SJCRH30 (cell line): ENCODE measurements at regions not wholly inside any gene's neighbourhood (a gene's known extent, or its start where the extent isn't known, plus 50 kb on each side); places are given as distances from the start of the nearest gene placed in this dataset.

Experiments
- DNase-seq, 2 experiments: peaks; one replicate each; pipeline ENCODE4 v3.0.0-alpha.2; 2015 to 2020
- H3K27ac ChIP-seq: fragments of 250-450 bp; sonication (Bioruptor Pico); 2 replicates; pipeline ENCODE4 v1.5.1; 2020; ENCODE audit warnings: mild to moderate bottlenecking, moderate library complexity
- H3K27me3 ChIP-seq: fragments of 250-450 bp; sonication (Bioruptor Pico); 2 replicates; pipeline ENCODE4 v1.5.1; 2020; ENCODE audit warnings: mild to moderate bottlenecking, moderate library complexity
- H3K36me3 ChIP-seq: fragments of 250-450 bp; sonication (Bioruptor Pico); 2 replicates; pipeline ENCODE4 v1.5.1; 2020; ENCODE audit warnings: mild to moderate bottlenecking, moderate library complexity
- H3K4me1 ChIP-seq: fragments of 250-450 bp; sonication (Bioruptor Pico); 2 replicates; pipeline ENCODE4 v1.5.1; 2020; ENCODE audit warnings: mild to moderate bottlenecking, moderate library complexity
- H3K4me3 ChIP-seq: fragments of 250-450 bp; sonication (Bioruptor Pico); 2 replicates; pipeline ENCODE4 v1.5.1; 2020; ENCODE audit warnings: mild to moderate bottlenecking, moderate library complexity
- H3K9me3 ChIP-seq: fragments of 250-450 bp; sonication (Bioruptor Pico); replicated peaks from 2 replicates; pipeline ENCODE4 v1.5.1; 2020; ENCODE audit warnings: mild to moderate bottlenecking, moderate library complexity

DNA sequence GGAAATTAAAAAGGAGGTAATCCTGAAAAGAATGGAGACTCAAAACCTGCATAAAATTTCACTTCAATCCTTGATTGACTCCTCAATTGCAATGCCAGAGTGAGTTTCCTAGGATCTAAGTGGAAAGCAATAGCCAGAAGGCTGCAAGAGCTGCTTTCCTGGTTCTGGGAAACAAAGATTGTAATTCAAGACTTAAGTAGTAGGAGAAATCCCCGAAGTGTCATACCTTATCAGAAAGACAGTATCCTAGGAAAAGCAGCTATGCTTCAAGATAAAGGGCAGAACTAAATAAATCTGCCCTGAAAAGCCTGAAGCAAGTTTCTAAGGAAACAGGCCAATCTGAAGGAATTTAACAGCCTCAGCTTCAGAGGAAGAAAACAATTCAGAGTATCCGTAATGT, 390.2 kb downstream of the DSC3 start:
- H3K36me3 ChIP-seq, result no peaks in the 10 kb centered on the region
- no peak overlapping the region for H3K4me3 ChIP-seq
- DNase-seq, result no peak
- H3K27ac ChIP-seq, result no peak overlapping the region
- no peaks in the 10 kb centered on the region for H3K27me3 ChIP-seq
- H3K4me1 ChIP-seq, result no peaks in the 10 kb centered on the region
- no peaks in the 10 kb centered on the region for H3K9me3 ChIP-seq

- Histone ChIP-seq H3K27me3 (no peaks in the 10 kb centered on the region), H3K36me3 (no peaks in the 10 kb centered on the region), H3K9me3 (no peaks in the 10 kb centered on the region), H3K4me1 (no peaks in the 10 kb centered on the region), H3K27ac (no peak overlapping the region), H3K4me3 (no peak overlapping the region)
- DNase-seq, result no peak
Measured at GRCh38 chr18:30650499-30650898, 392.0 kb downstream of the DSC3 start.

- Histone ChIP-seq H3K27ac (no peak overlapping the region), H3K27me3 (no peaks in the 10 kb centered on the region), H3K36me3 (no peaks in the 10 kb centered on the region)
Measured at GRCh38 chr18:30644158-30644557, 398.4 kb downstream of the DSC3 start.

DNA sequence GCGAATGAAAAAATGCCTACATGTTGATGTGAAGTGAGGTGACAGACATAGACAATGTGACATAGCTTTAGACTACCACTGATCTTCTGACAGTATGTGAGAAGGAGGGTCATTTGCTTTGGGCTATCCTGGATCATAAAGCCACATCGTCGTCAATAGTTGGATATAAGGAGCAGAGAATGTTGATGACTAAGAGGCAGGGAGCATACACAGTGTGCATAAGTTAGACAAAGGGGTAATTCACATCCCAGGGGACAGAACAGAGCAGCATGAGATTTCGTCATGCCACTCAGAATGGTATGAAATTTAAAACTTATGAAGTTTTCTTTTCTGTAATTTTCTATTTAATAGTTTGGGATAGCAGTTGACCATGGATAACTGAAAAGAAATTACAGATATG, 403.2 kb downstream of the DSC3 start:
- Histone ChIP-seq H3K4me1 (no peaks in the 10 kb centered on the region), H3K27ac (no peak overlapping the region)
- DNase-seq, result no peak

More at GRCh38 chr18:30644158-30644557, 398.4 kb downstream of the DSC3 start:
- Histone ChIP-seq H3K4me3 (no peak overlapping the region), H3K4me1 (no peaks in the 10 kb centered on the region), H3K9me3 (no peaks in the 10 kb centered on the region)
- no peak for DNase-seq

DNA sequence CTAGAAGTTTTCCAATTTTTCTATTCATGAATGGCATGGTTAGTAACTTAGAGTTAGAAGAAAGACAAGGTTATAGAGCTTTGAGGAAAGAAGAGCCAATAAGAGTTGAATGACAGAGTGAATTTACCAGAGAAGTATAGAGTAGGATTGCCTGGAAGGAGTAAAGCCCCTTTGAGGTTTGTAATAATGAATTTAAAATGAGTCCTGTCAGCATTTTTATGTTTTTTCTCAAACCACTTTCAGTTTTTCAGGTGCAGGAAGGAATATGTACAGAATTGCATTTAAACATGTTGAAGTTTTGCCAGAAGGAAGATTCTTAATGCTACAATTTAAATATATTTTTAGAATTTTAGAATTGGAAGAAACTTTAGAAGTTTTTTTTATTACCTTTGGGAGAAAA, 408.3 kb downstream of the DSC3 start:
- H3K9me3 ChIP-seq, result no peaks in the 10 kb centered on the region
- H3K4me3 ChIP-seq, result no peak overlapping the region
- no peaks in the 10 kb centered on the region for H3K36me3 ChIP-seq
- no peak for DNase-seq
- no peak overlapping the region for H3K27ac ChIP-seq
- H3K27me3 ChIP-seq, result no peaks in the 10 kb centered on the region
- no peaks in the 10 kb centered on the region for H3K4me1 ChIP-seq

More for the DNA sequence above, 403.2 kb downstream of the DSC3 start:
- no peaks in the 10 kb centered on the region for H3K27me3 ChIP-seq
- H3K36me3 ChIP-seq, result no peaks in the 10 kb centered on the region
- H3K4me3 ChIP-seq, result no peak overlapping the region
- no peaks in the 10 kb centered on the region for H3K9me3 ChIP-seq

DNA sequence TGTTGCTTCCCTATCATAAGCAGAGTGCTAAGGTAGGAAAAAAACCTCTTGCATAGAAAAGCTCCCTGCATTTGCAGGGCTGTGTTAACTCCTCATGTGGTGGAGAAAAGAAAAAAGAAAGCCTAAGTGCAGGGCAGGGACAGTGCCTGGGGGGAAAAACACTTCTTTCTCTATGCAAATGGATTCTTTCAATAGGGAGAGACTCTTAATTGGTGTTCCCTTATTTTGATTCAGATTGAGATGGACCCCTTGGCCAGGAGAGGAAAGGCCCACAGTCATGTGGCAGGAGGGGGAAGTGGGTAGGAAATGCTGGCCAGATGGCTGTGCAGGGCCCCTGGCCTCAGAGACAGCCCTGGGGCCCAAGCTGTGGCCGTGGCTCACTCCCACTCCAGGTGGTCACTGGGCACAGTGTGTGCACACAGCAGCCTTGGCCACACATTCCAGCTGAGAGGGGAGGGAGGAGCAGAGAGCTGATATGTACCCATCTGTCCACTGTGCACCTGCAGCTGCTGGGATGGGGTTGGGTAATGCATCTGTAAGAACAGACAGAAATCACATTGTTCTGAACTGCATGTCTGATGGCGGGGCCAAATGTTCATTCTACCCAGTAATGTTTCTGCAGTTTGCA, 410.4 kb downstream of the DSC3 start:
- H3K9me3 ChIP-seq, result no peaks in the 10 kb centered on the region
- DNase-seq, result no peak
- H3K36me3 ChIP-seq, result no peaks in the 10 kb centered on the region
- H3K27ac ChIP-seq, result no peak overlapping the region
- H3K4me3 ChIP-seq, result no peak overlapping the region
- no peaks in the 10 kb centered on the region for H3K4me1 ChIP-seq
- H3K27me3 ChIP-seq, result no peaks in the 10 kb centered on the region

- no peaks in the 10 kb centered on the region for H3K4me1 ChIP-seq
- H3K27ac ChIP-seq, result no peak overlapping the region
- H3K36me3 ChIP-seq, result no peaks in the 10 kb centered on the region
- DNase-seq, result no peak
- H3K9me3 ChIP-seq, result no peaks in the 10 kb centered on the region
- no peaks in the 10 kb centered on the region for H3K27me3 ChIP-seq
- H3K4me3 ChIP-seq, result no peak overlapping the region
Measured at GRCh38 chr18:30625961-30626360, 416.6 kb downstream of the DSC3 start.

GRCh38 chr18:30623401-30624065, 419.0 kb downstream of the DSC3 start:
- no peak overlapping the region for H3K4me3 ChIP-seq
- no peaks in the 10 kb centered on the region for H3K9me3 ChIP-seq
- no peaks in the 10 kb centered on the region for H3K4me1 ChIP-seq
- H3K27ac ChIP-seq, result no peak overlapping the region
- H3K36me3 ChIP-seq, result no peaks in the 10 kb centered on the region
- no peaks in the 10 kb centered on the region for H3K27me3 ChIP-seq
- DNase-seq, result no peak

DNA sequence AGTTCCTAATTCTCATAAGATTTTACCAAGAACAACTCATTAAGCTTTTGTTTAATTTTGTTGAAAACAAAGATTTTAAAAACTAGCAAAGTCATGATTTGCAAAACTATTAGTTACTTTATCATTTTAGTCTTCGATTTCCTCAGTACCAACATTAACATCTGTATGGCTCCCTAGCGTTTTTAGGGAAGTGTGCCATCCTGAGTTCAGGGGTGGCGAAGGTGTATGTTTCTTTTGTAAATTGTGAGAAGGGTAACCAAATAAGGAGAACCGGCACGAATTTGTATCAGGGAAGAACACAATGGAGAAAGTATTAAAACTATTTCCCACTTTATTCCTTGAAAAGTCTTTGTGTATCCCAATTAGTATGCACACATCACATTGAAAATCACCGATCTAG, 419.9 kb downstream of the DSC3 start:
- no peaks in the 10 kb centered on the region for H3K4me1 ChIP-seq
- H3K9me3 ChIP-seq, result no peaks in the 10 kb centered on the region
- H3K27ac ChIP-seq, result no peak overlapping the region
- DNase-seq, result no peak
- no peaks in the 10 kb centered on the region for H3K36me3 ChIP-seq
- no peaks in the 10 kb centered on the region for H3K27me3 ChIP-seq
- no peak overlapping the region for H3K4me3 ChIP-seq

GRCh38 chr18:30622104-30622503, 420.4 kb downstream of the DSC3 start:
- H3K9me3 ChIP-seq, result no peaks in the 10 kb centered on the region
- no peaks in the 10 kb centered on the region for H3K4me1 ChIP-seq
- DNase-seq, result no peak
- H3K27me3 ChIP-seq, result no peaks in the 10 kb centered on the region
- H3K27ac ChIP-seq, result no peak overlapping the region
- H3K4me3 ChIP-seq, result no peak overlapping the region
- no peaks in the 10 kb centered on the region for H3K36me3 ChIP-seq

DNA sequence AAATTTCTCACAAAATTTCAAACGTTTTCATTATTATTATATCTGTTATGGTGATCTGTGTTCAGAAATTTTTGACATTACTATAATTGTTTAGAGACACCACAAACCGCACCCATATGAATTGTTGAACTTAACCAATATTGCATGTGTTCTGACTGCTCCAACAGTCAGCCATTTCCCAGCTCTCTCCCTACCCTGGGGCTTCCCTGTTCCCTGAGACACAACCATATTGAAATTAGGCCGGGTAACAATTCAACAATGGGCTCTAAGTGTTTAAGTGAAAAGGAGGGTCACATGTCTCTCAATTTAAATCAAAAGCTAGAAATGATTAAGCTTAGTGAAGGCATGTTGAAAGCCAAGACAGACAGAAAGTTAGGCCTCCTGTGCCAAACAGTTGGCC, 424.0 kb downstream of the DSC3 start:
- no peak overlapping the region for H3K27ac ChIP-seq
- no peaks in the 10 kb centered on the region for H3K4me1 ChIP-seq
- H3K36me3 ChIP-seq, result no peaks in the 10 kb centered on the region
- no peaks in the 10 kb centered on the region for H3K27me3 ChIP-seq
- DNase-seq, result no peak
- no peaks in the 10 kb centered on the region for H3K9me3 ChIP-seq
- H3K4me3 ChIP-seq, result no peak overlapping the region

DNA sequence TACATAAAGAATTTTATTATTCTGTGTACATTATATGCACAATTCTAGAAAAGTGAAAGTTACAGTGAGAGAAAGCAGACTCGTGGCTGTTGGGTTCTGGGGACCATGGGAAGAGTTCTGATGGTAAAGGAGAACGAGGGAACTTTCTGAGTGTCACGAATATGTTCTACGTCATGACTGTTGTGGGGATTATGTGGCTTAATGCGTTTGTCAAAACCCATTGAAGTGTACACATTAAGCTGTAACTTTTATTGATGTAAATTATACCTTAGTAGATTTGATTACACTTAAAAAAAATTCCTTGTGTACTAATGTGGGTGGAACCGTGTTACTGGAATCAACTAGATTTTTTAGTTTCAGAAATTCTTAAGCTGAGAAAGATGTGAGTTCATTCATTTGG, 426.1 kb downstream of the DSC3 start:
- no peaks in the 10 kb centered on the region for H3K4me1 ChIP-seq
- no peaks in the 10 kb centered on the region for H3K27me3 ChIP-seq
- no peak for DNase-seq
- H3K27ac ChIP-seq, result no peak overlapping the region
- no peaks in the 10 kb centered on the region for H3K36me3 ChIP-seq
- H3K4me3 ChIP-seq, result no peak overlapping the region
- no peaks in the 10 kb centered on the region for H3K9me3 ChIP-seq

GRCh38 chr18:30613467-30613801, 429.1 kb downstream of the DSC3 start:
- DNase-seq, result no peak
- no peaks in the 10 kb centered on the region for H3K4me1 ChIP-seq
- no peak overlapping the region for H3K4me3 ChIP-seq
- no peaks in the 10 kb centered on the region for H3K9me3 ChIP-seq
- no peak overlapping the region for H3K27ac ChIP-seq
- H3K27me3 ChIP-seq, result no peaks in the 10 kb centered on the region
- no peaks in the 10 kb centered on the region for H3K36me3 ChIP-seq

DNA sequence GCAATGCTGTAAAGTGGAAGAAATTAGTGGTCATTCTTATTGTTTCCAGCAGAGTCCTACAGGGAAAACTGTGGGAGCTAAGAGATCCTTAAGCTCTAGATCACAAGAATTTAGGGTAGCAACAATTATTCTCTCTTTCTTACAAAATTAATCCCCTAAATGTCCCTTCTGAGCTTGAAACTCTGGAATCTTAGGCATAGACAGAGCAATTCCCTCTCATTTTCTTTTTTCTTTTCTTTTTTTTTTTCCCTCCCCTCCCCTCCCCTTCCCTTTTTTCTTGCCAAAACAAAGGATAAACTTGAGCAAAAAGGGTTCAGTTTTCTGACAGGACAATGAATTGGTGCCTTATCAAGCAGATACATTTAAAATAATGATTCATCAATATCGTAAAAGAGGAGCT, 441.0 kb downstream of the DSC3 start:
- Histone ChIP-seq H3K27me3 (no peaks in the 10 kb centered on the region), H3K4me3 (no peak overlapping the region), H3K36me3 (no peaks in the 10 kb centered on the region), H3K4me1 (no peaks in the 10 kb centered on the region), H3K9me3 (no peaks in the 10 kb centered on the region), H3K27ac (no peak overlapping the region)
- DNase-seq, result no peak

GRCh38 chr18:30597202-30597601, 445.3 kb downstream of the DSC3 start:
- Histone ChIP-seq H3K4me3 (no peak overlapping the region), H3K36me3 (no peaks in the 10 kb centered on the region), H3K9me3 (no peaks in the 10 kb centered on the region), H3K27me3 (no peaks in the 10 kb centered on the region), H3K27ac (no peak overlapping the region), H3K4me1 (no peaks in the 10 kb centered on the region)
- no peak for DNase-seq

GRCh38 chr18:30596635-30597034, 445.9 kb downstream of the DSC3 start:
- Histone ChIP-seq H3K4me1 (no peaks in the 10 kb centered on the region), H3K27me3 (no peaks in the 10 kb centered on the region), H3K4me3 (no peak overlapping the region), H3K27ac (no peak overlapping the region), H3K36me3 (no peaks in the 10 kb centered on the region), H3K9me3 (no peaks in the 10 kb centered on the region)
- DNase-seq, result no peak
